Skeletal muscle satellite cell (primary cell): ENCODE measurements at regions not wholly inside any gene's neighbourhood (a gene's known extent, or its start where the extent isn't known, plus 50 kb on each side); places are given as distances from the start of the nearest gene placed in this dataset.
"Not testable (repeated sequence)": the region's sequence is repeated elsewhere in the genome, so short reads cannot be mapped to it uniquely, and the experiment has no call there.

Source experiments
- H3K27me3 ChIP-seq: 2 replicates; pipeline ENCODE4 v1.7.0; 2013; ENCODE audit warnings: low read length; ENCODE audit not compliant: control insufficient read depth, insufficient read depth
- H3K36me3 ChIP-seq: 2 replicates; pipeline ENCODE4 v1.7.0; 2013; ENCODE audit warnings: mild to moderate bottlenecking, control low read depth, low read length; ENCODE audit not compliant: insufficient read depth
- H3K4me1 ChIP-seq: 2 replicates; pipeline ENCODE4 v1.7.0; 2013; ENCODE audit warnings: low read length; ENCODE audit not compliant: control insufficient read depth, insufficient read depth
- H3K4me2 ChIP-seq: 2 replicates; pipeline ENCODE4 v1.7.0; 2013; ENCODE audit warnings: mild to moderate bottlenecking, low read length
- H3K4me3 ChIP-seq: 2 replicates; pipeline ENCODE4 v1.7.0; 2013; ENCODE audit warnings: low read length
- H3K9ac ChIP-seq: 2 replicates; pipeline ENCODE4 v1.7.0; 2013; ENCODE audit warnings: mild to moderate bottlenecking, low read depth, low read length, moderate library complexity
- H3K9me3 ChIP-seq: replicated peaks from 2 replicates; pipeline ENCODE4 v1.7.0; 2013; ENCODE audit warnings: mild to moderate bottlenecking, control low read depth, low read length

DNA sequence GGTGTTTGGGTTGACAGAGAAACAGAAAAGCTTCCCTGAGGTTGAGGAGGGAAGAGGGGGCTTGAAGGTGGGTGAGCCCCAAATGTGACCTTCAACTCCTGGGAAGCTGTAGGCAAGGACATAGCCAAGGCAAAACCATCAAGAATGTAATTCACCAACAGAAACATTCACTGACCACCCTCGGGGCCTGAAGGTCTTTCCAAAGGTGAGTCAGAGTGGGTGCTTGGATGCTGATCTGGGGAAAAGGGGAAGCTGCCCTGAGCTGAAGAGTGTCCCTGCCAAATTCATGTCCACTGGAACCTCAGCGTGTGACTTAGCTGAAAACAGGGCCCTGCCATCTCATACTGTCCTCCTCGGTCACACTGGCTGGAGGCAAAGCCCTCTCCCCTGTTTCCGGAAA lies 234.2 kb upstream of the SULF2 start:
- no peak overlapping the region for H3K4me2 ChIP-seq
- no peaks in the 10 kb centered on the region for H3K36me3 ChIP-seq
- peaks cover 4% of the 10 kb centered on the region for H3K9me3 ChIP-seq
- H3K9ac ChIP-seq: no peak overlapping the region
- no peaks in the 10 kb centered on the region for H3K4me1 ChIP-seq
- no peak overlapping the region for H3K4me3 ChIP-seq
- H3K27me3 ChIP-seq: no peaks in the 10 kb centered on the region

DNA sequence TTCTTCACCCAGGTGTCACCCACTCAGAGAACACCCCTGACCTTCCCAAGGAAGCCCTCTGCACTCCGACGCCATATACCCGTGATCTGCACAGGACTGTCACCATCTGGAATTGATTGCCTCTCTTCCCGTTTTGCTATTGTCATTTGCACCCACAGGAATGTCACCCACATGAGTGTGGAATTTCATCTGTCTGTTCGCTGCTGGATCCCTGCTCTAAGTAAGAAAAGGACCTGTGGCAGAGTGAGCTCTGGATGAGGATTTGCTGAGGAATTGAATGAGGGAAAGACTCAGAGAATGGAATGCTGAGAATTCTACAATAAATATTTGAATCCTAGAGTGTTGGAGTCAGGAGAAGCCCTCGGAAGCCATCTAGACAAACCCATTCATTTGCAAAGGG lies 233.6 kb upstream of the SULF2 start:
- H3K4me1 ChIP-seq, H3K36me3 ChIP-seq, H3K27me3 ChIP-seq, H3K4me2 ChIP-seq, H3K4me3 ChIP-seq, H3K9ac ChIP-seq, H3K9me3 ChIP-seq: not testable (repeated sequence)

DNA sequence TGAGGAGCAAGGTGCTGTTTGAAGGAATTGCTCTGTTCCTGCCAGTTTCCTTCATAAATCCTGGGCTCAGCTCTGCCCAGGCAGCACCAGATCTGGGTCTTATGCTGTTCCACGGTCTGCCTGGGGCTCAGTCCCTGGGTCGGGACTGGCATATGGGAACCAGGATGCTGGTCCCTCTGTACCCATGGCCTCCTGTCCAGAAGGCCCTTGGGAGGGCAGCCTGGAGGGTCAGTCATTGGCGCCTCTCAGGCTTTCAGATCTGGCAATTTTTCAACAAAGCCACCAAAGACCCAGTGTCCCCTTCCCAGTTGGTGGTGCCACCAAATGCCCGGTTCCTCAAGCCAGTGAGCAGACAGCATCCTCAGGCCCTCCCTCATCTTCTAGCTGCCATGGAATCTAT lies 232.7 kb upstream of the SULF2 start:
- H3K9ac ChIP-seq: no peak overlapping the region
- no peak overlapping the region for H3K4me3 ChIP-seq
- H3K9me3 ChIP-seq: peaks cover 4% of the 10 kb centered on the region
- no peaks in the 10 kb centered on the region for H3K27me3 ChIP-seq
- no peaks in the 10 kb centered on the region for H3K36me3 ChIP-seq
- H3K4me1 ChIP-seq: no peaks in the 10 kb centered on the region
- H3K4me2 ChIP-seq: no peak overlapping the region

DNA sequence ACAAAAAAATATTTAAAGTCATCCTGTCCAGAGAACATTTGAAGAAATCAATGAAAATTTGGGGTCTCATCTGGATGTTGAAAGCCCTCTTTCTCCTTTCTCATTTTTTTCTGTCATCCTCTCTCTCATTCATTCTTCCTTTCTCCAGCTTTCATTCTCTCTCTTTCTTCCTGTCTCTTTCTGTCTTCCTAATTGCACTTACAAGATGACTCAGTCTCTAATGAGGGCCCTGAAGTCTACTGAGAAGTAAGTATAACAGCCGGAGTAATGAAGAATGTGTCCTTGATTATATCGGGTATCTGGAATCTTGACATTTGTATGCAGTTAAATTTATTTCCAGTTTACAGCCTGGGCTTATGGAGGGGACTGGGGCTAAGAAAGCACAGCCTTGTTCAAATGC lies 232.2 kb upstream of the SULF2 start:
- Histone ChIP-seq H3K27me3 (no peaks in the 10 kb centered on the region), H3K4me2 (no peak overlapping the region), H3K9ac (no peak overlapping the region), H3K36me3 (no peaks in the 10 kb centered on the region), H3K9me3 (peaks cover 4% of the 10 kb centered on the region), H3K4me1 (no peaks in the 10 kb centered on the region), H3K4me3 (no peak overlapping the region)

DNA sequence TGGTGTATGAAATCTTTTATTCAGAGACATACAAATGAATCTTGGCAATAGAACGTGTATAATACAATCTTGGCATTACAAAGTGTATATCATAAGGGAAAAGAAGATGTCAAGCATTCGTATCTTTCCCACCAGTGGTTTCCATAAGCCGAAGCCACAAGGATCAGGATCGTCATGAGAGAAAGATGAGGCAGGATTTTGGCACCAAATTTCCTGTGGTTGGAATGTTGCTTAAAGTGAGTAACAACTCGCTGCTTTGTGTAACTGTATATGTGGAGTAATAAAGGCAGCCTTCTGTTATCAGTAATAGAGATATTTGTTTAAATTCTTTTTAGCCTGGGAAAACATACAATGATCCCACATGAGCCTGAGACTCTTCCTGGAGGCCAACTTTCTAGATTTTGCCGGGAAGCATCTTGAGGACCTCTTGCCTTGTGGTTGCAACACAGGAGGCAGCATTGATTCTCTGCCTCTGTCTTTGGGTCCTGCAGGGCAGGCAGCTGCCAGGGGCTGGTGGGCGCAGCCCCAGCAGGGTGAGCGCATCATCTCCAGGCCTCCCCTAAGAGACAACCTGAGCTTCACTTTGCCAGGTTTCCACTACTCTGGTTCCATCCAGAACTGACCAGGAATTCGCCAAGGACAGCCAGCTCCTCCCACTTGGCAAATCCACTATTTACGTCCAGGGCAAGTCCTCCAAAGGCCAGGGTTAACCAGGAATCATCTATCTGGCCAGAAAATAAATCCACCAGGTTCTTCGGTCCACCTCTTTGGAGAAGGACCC lies 230.9 kb upstream of the SULF2 start:
- Histone ChIP-seq H3K4me2 (no peak overlapping the region), H3K4me3 (no peak overlapping the region), H3K9me3 (peaks cover 4% of the 10 kb centered on the region), H3K36me3 (no peaks in the 10 kb centered on the region), H3K9ac (no peak overlapping the region), H3K4me1 (no peaks in the 10 kb centered on the region), H3K27me3 (no peaks in the 10 kb centered on the region)

DNA sequence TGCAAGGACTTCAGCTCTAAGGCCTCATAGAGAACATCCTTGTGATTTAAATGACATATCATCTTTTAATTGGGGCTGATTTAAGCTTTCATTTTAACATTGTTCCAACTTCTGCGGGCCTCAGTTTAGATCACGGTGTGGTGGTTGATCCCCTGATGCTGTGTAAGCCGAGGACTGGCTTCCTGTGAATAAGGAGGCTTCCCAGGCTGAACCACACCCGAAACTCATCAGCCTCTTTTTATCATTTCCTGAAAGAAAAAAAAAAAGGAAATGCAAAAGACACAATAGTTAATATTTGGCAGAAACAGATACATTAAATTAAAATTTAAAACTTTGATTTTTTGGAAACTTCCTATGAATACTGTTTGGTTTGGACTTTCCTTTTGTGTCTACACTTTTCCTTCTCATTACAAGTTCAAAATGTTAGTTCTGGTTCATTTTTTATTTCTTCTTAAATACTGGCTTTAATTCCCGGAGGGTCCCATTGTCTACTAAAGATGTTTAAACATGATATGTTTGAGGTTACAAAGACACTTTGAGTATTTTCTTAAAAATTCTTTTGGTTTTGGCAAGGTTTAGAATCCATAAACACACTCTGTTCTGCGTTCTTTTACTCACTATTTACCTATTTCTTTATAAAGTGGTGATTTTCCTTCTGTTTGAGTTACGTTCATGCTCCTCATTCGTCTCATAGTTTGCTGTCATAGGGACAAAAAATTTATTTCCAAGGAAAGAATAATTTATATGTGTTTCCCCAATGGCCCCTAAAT lies 230.0 kb upstream of the SULF2 start:
- Histone ChIP-seq H3K9me3 (peaks cover 9% of the 10 kb centered on the region), H3K4me2 (no peak overlapping the region), H3K4me3 (no peak overlapping the region), H3K4me1 (no peaks in the 10 kb centered on the region), H3K27me3 (no peaks in the 10 kb centered on the region), H3K9ac (no peak overlapping the region), H3K36me3 (no peaks in the 10 kb centered on the region)

DNA sequence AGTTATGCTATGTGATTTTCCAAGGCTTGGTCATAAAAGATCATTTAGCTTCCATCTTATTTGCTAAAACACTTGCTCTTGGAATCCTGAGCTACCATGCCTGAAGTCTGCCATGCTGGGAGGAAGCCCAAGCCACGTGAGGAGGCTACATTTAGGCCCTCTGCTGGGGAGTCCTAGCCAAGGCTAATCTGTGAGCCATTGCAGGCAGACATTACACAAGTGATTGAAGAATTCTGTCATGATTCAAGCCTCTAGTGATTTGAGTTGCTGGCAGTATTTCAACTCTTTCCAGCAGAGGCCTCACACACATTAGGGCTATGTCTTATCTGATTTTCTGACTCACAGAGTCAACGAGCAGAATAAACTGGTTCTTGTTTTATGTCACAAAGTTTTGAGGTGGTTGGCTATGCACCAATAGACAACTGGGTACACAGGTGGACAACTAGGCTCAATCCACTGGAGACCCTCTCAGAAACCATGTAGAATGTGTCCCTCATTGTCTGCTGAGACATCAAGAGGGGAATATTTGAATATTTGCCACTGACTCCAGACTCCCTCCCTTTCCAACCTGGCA lies 227.2 kb upstream of the SULF2 start:
- Histone ChIP-seq H3K36me3 (no peaks in the 10 kb centered on the region), H3K27me3 (no peaks in the 10 kb centered on the region), H3K4me2 (no peak overlapping the region), H3K9me3 (peaks cover 5% of the 10 kb centered on the region), H3K4me3 (no peak overlapping the region), H3K9ac (no peak overlapping the region), H3K4me1 (no peaks in the 10 kb centered on the region)

DNA sequence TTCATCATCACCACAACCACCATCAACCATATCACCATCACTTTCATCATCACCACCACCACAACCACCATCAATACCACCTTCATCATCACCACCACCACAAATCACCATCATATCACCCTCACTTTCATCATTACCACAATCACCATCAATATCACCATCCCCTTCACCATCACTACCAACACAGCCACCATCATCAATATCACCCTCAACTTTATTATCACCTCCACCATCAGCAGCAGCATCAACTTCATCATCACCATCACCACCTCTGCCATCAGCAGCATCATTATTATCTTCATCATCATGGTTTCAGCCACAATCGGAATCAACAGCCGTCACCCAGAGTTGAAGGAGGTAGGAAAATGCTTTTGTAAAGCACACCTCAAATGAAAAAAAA lies 225.7 kb upstream of the SULF2 start:
- H3K4me3 ChIP-seq: no peak overlapping the region
- no peaks in the 10 kb centered on the region for H3K36me3 ChIP-seq
- no peak overlapping the region for H3K9ac ChIP-seq
- peaks cover 5% of the 10 kb centered on the region for H3K9me3 ChIP-seq
- no peaks in the 10 kb centered on the region for H3K27me3 ChIP-seq
- no peak overlapping the region for H3K4me2 ChIP-seq
- H3K4me1 ChIP-seq: no peaks in the 10 kb centered on the region

DNA sequence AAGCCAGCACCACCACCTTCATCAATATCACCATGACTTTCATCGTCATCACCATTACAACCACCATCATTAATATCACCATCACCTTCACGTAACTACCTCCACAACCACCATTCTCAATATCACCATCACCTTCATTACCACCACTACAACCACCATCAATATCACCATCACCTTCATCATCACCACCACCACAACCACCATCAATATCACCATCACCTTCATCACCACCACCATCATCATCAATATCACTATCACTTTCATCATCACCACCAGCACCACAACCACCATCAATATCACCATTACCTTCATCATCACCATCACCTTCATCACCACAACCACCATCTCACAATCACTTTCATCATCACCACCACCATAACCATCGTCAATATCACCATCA lies 225.3 kb upstream of the SULF2 start:
- H3K36me3 ChIP-seq: no peaks in the 10 kb centered on the region
- peaks cover 5% of the 10 kb centered on the region for H3K9me3 ChIP-seq
- H3K4me2 ChIP-seq: no peak overlapping the region
- no peak overlapping the region for H3K9ac ChIP-seq
- H3K27me3 ChIP-seq: no peaks in the 10 kb centered on the region
- H3K4me1 ChIP-seq: no peaks in the 10 kb centered on the region
- H3K4me3 ChIP-seq: no peak overlapping the region

DNA sequence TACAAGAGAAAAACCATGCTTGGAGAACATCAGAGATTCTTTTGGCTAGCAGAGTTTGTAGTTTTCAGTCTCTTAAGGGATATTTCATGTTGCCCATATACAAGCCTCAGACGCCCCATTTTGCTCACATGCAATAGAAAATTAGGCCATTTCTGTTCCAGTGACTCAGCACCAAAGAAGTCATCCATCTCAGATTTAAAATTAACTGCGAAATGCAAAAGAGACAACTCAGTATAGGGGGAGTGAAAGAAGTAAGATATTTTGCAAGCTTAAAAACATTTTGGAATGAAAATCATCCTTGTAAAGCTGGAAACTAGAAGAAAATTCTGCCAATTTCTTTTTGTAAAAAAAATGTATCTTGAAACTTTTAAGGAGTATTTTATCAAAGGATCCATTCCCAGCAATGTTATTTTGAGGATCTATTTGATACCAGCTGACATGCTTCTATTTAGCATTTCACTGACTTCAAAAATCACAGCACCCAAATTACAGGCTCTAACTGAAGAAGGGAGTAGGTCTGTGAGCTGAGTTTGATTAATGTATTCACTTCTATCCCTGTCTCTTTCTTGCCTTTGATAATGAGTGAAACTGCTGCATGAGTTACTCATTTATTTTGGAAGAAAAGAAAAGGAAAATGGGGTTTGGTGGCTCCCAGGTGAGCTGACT lies 223.7 kb upstream of the SULF2 start:
- Histone ChIP-seq H3K4me3 (no peak overlapping the region), H3K27me3 (no peaks in the 10 kb centered on the region), H3K9me3 (peaks cover 5% of the 10 kb centered on the region), H3K4me2 (no peak overlapping the region), H3K4me1 (no peaks in the 10 kb centered on the region), H3K36me3 (no peaks in the 10 kb centered on the region), H3K9ac (no peak overlapping the region)

DNA sequence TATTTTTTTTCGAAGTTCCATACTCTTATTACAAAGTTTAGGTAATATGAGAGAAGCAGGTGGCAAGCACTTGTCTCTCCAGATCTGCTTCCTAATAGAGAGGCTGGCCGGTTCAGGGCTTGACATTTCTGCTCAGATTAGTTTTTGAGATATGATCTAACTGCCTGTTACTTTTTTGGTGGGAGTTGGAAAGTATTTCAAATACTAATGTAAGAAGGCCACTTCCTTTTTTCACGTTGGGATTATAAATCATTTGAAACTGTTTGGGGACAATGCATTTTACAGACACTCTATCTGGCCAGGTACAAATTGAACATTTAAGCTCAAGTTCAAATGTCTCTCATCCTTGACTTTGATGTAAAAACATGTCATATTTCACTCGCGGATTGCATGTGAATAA lies 222.1 kb upstream of the SULF2 start:
- Histone ChIP-seq H3K4me2 (no peak overlapping the region), H3K4me3 (no peak overlapping the region), H3K9me3 (peaks cover 5% of the 10 kb centered on the region), H3K36me3 (no peaks in the 10 kb centered on the region), H3K4me1 (no peaks in the 10 kb centered on the region), H3K27me3 (no peaks in the 10 kb centered on the region), H3K9ac (no peak overlapping the region)
